Neural progenitor cell (in vitro differentiated cells): ENCODE measurements at regions not wholly inside any gene's neighbourhood (a gene's known extent, or its start where the extent isn't known, plus 50 kb on each side); places are given as distances from the start of the nearest gene placed in this dataset.

Experiments
- CTCF ChIP-seq: fragments of 200-600 bp; sonication (generic); IDR thresholded peaks from 2 replicates; pipeline ENCODE4 v1.5.1; 2017; ENCODE audit warnings: antibody characterized with exemption, mild to moderate bottlenecking
- EZH2 ChIP-seq: fragments of 200-600 bp; sonication (generic); IDR thresholded peaks from 2 replicates; pipeline ENCODE4 v1.6.1; 2017; ENCODE audit warnings: antibody characterized with exemption, mild to moderate bottlenecking, moderate library complexity
- EZH2phosphoT487 ChIP-seq: fragments of 200-600 bp; sonication (generic); IDR thresholded peaks from 2 replicates; pipeline ENCODE4 v1.6.1; 2017; ENCODE audit warnings: antibody characterized with exemption

GRCh38 chr4:81330018-81330417 is 115.0 kb upstream of the PRKG2 start:
- TF ChIP-seq CTCF = no peak
- TF ChIP-seq EZH2phosphoT487 = no peak
- no peak for TF ChIP-seq EZH2
